GM18861 (cell line): ENCODE measurements at regions not wholly inside any gene's neighbourhood (a gene's known extent, or its start where the extent isn't known, plus 50 kb on each side); places are given as distances from the start of the nearest gene placed in this dataset.
"Not testable (repeated sequence)": the region's sequence is repeated elsewhere in the genome, so short reads cannot be mapped to it uniquely, and the experiment has no call there.

Experiments used
- ATAC-seq: cut with Tn5 transposase; IDR thresholded peaks from one replicate; pipeline ENCODE4 v1.9.1; 2021; ENCODE audit not compliant: unreplicated experiment

DNA sequence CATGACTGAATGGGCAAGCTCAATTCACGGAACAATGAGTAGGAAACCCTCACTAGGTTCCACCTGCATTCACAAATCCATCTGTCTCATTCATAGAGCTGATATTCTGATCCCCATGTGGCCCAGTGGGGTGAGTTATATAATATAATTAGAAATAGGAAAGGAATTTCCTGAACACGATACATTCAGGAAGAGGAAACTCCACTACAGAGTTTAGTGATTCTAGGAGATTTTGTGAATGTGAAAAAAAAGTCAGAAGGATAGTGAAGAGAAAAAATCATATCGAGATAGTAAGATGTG, 471.2 kb downstream of the GASK1B start:
- no peak for ATAC-seq

DNA sequence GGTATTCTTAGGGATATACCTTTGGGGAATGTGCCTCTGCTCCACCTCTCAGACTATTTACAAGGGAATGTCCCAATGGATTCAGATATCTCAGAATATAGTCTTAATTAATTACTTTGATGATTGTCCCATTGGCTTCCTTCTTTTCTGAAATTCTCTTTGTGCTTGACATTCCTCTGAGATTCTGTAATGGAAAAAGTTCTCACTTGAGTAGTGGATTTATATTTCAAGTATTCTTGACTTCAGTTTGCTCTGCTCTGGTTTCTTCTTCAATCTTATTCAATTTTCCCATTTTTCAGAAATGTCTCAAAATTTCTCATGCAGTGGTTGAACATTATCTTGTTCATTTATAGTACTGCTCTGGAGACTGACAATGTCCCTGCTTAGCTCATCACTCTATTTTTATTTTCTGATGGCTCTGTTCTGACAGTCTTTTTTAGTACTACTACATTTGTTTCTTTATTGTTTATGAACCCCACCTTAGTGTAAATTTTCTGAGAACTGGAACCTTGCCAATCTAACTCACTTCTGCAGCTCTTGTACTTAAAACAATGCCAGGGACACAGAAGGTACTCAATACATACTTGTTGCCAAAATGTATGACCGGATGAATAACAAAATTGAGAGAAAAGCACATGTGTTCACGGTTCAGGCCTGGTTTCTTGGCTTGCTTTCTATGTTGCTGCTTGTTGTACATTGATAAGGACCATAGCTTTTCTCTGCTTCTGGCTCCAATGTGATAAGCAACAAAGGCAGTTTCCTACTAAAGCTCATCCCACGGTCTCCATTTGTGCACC, 471.7 kb downstream of the GASK1B start:
- no peak for ATAC-seq

DNA sequence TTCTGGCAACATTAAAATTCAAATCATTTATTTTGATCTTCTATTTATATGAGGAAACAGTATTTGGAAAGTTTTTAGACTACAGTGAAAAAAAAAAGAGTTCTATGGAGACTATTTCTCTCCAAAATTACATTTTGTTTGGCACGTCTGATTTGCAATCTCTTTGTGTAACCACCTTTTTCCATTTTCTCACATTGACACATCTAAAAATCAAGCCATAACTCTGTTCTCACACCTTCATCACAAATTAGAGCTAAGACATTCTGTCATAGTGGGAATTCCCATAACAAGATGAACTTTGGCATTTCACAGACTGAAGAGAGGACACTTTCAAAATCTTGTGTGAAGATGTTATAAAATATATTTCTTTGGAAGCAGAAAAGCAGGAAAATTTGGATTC, 468.9 kb downstream of the GRIA2 start:
- ATAC-seq: no peak

DNA sequence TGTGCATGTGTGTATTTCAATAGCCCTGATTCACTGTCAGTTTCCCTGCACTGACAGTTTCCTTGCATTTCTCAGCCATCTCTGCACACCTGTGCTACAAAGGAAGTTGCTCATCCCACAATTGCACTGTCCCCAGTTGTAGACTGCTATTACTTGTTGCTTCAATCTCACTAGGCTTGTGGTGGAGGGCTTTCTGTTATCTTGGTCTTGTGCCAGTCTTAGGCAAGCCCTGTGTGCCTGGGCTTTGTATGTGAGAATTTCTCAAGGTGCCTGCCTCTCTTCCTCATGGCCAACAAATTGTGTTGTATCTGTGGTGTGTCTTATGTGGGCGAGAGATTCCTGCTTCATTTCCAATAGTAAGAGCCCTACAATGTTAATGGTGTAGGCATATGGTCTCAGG, 467.4 kb downstream of the GRIA2 start:
- no peak for ATAC-seq

DNA sequence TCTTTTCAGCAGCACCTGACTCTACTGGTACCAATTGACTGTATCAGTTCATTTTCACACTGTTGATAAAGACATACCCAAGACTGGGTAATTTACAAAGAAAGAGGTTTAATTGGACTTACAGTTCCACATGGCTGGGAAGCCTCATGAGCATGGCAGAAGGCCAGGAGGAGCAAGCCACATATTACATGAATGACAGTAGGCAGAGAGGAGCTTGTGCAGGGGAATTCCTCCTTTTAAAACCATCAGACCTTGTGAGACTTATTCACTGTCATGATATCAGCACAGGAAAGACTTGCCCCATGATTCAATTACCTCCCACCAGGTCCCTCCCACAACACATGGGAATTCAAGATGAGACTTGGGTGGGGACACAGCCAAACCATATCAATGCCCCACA, 458.8 kb downstream of the GRIA2 start:
- ATAC-seq: not testable (repeated sequence)

DNA sequence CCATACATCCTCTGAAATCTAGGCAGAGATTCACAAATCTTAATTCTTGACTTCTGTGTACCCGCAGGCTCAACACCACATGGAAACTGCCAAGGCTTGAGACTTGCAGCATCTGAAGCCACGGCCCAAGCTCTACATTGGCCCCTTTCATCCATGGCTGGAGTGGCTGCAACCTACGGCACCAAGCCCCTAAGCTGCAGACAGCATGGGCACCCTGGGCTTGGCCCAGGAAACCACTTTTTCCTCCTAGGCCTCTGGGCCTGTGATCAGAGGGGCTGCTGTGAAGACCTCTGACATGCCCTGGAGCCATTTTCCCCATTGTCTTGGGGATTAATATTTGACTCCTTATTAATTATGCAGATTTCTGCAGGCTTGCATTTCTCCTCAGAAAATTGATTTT, 457.9 kb downstream of the GRIA2 start:
- ATAC-seq: no peak

DNA sequence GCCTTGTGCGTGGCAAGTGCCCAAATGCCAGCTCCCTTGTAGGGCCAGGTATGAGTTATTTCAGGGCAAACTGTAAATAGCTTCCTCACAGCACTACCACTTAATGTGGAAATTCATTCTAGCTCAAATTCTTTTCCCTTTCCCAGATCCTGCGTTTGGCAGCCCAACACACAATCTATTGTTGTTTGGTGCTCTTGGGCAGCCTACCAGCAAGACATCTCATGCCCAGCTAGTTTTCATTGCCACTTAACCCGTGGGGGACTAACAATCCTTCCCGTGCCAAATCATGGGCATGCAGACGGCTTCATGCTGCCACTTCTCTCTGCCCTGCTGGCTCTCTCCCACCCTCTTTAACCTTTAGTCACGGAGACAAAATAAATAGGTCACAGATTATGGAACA, 454.2 kb downstream of the GRIA2 start:
- ATAC-seq: no peak

DNA sequence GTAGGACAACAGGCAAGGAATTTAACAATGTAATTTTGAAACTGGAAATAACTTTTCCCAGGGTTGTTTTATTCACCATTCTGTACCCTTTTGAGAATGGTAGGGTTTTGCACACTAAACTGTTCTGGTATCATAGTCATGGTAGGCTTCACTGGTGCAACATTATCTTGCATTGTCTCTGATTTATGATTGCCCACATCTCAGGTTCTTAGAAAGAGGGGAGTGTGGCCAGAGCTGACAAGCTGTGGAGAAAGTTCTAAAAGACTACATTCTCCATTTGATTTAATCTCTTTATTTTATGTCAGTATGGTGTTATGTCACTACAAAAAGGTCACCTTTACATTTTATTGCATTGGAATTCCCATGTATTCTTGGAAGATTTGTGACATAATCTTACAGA, 447.3 kb downstream of the GRIA2 start:
- no peak for ATAC-seq

DNA sequence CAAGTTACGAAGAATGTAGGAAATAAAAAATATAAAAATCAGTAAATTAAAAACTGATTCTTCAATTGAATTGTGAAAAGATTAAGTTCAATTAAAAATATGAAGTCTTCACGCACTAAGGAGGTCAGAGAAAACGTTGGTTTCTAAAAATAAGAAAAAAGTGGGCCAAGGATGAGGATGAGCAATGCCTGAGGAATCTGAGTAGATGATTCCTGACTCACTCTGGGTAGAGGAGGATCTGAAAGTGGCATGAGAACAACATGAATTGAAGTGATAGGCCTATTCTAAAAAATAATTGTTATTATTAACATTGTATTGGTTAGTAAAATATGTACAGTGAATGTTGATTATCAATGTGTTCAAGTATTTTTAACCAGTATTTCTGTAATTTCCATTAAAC, 444.2 kb downstream of the GRIA2 start:
- ATAC-seq: no peak

DNA sequence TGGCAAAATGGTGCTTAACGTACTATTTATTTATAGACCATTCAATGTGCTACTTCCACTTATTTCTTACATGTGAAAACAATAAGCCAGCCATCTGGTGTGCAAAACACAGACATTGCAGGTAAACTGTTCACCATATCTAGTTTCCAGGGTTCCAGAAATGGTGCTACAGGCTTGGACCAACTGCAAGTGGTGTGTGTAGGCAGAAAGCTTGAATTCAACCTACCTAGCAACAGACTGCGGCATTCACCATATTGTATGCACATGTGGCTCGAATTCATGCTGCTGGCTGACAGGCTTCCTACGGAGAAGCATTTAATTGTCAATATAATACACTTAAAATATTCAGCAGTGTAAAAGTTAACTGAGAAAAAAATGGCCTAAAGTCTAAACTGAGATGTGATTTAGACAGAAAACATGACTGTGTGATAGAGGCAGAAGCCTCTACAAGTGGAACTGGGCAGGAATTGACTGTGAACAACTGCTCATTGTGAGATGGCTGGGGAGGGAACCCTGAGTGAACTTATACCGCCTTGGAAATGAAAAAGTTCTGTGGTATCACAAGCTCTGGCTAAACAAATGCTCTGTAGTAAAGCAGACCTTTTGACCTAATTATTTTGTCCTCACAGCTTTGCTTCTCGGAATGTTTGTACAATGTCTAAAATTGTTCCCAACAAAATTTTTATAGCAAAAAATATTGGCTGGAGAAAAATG, 434.7 kb downstream of the GRIA2 start:
- ATAC-seq: no peak

DNA sequence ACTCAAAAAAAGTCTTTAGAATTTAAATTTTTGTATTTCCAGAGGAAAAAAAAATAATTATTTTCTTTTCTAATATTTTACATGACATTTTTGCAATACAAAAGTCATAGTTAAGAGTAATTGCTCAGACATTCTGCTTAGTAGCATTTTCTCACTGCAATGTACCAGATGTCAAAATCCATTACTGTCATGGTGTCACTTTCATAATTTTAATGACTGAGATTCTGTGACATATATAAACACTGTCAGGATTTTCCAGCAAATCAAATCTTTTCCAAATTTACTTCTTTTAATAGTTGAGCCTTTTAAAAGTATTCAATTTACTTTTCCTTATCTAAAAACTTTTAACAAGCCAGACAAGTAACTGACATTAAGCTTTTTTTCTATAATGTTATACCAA, 422.7 kb downstream of the GRIA2 start:
- no peak for ATAC-seq

DNA sequence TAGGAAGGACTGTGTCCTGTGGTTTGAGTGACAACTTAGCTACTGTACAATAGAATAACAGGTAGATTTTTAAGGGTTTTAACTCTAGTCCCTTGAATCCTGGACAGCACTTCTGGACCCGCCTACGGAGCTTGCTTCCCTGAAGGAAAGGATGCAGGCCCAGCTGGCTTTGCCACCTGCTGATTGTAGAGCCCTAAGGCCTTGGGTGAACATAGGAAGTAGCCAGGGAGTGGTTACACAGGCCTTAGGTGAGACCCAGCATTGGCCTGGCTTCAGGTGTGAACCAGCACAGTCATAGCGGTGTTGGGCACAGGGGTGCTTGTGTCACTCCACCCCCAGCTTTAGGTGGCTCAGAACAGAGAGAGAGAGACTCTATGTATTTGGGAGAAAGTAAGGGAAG, 413.5 kb downstream of the GRIA2 start:
- ATAC-seq: no peak

DNA sequence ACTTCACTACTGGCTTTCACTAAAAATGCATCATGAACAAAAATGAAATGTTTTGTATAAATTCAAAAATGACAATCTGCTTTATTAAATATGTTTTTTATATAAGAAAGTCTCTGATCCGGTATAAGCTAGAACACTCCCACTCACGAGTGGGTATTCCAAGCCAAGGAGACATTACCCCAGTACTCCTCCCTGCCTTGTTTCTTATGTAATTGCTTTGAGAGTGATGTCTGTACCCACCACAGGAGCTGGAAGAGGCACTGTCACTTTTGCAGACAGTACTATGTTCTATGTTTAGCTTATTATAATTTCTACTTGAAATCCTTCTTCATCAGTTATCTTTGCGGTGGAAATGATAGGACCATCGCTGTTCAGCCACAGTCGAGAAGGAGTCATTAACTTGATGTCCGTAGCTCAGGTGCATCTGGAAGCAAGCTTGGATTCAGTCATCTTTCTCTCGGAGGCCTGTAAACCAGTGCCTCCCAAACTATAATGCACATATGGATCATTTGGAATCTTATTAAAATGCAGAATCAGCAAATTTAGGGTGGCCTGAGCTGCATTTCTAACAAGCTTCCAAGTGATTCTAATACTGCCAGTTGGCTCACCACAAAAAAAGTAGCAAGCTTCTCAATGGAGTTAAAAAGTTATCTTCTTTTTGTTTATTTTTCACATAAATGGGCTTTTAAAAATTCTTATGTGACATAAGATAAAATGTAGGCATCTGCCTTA, 396.4 kb downstream of the GRIA2 start:
- no peak for ATAC-seq

DNA sequence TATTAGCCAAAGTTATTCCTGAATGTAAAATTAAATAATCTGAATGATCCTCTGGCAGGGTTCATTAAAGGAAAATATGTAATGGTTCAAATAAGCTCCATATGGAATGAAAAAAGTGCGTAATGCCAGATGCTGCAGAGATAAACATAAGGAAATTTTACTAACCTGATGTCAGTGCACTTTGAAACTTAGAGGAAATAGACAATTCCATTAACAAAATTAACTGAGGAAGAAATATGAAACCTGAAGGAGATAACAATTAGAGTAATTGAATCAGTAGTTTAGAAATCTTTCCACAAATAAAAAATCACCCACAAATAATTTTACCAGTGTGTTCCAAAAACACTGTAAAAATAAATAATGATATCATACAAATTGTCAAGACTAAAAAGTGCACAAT, 387.5 kb downstream of the GRIA2 start:
- ATAC-seq: no peak

DNA sequence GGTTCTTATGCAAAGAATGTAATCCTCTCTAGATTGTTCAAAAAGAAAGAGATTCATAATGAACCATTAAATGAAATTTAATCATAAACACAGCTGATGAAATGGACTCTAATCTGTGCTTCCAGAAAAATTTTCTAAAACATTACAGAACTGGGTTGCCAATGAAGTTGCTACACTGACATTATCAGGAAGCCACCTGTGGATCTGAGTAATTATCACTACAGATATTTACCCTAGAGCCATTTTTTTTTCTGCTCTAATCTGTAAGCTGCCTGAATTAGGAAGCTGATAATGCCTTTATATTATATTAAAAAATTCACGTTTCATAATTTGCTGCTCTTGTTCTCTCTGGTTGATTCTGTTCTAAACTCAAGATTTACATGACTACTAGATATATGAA, 380.1 kb downstream of the GRIA2 start:
- no peak for ATAC-seq

DNA sequence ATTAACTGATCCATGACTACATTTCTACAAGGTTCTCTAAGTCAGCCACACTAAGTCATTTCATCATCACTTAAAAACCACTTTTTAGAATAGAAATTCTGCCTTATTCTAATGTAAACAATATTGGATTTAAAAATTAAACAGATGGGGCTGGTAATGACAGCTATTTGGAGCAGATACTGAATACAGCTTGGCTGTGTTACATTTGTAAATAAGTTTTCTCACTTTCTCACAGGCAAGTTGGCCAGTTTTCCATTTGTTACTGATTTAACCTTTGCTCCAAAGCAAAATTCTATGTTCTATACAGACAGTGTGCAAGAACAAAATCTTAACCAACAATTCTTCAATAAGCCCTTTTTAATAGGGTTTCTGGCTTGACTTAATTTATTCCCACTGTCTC, 370.7 kb downstream of the GRIA2 start:
- no peak for ATAC-seq

DNA sequence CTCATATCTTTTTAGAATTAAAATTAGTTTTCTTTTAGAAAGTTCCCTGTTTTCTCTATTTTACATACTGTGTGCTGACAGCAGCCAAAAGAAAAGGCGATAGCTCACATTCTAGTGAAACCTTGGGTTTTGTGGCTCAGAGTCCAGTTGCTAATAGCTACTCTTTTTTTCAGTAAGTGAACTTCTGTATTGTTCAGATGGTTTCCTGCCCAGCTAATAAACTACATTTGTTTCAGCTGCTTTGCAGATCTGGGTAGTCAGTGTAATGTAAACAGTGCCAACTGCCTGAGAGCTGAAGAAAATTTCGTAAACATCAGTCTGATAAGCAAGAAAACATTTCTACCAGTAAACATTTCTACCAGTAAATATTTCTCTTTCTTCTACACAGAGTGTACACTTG, 370.2 kb downstream of the GRIA2 start:
- no peak for ATAC-seq

DNA sequence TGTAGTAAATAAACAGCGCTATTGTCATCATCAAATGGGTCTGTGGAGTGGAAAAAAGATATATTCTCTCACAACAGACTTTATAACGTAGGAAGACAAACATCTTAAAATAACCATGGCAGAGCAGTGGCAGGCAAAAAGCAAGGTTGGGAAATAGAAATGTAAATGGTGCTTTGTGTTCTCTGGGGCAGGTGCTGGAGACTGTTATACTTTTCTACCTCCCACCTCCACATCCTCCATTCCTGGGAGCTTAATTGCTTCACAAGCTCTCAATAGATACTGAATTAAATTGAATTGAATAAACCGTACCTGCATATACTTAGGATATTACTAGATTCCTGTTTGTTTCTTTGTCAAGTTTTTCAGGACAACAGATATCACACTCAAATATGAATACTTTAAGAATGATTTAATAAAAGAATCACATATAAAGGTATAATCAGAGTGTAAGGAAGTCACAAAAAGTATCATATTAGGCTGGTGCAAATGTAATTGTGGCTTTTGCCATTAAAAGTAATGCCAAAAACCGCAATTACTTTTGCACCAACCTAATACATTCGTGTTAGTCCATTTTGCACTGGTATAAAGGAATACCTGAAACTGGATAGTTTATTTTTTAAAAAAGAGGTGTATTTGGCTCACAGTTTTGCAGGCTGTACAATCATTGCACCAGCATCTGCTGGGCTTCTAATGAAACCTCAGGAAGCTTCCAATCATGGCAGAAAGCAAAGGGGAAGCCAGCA, 367.3 kb downstream of the GRIA2 start:
- no peak for ATAC-seq

DNA sequence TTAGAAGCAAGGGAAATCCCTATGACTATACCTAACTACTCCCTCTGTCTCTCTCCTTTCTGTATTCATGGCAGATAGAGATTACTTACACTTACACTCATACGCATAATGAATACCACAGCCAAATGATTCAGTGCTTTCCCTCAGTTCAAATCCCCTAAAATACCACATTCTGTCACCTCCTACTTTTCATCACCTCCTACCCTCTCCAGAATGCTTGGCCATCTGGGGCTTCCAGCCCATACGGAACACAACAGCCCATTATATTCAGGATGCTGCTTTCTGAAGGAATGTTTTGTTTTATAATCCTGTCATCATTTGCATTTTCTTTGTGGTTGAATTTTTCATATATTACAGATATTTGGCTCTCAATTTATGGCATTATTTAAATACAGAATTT, 361.6 kb downstream of the GRIA2 start:
- no peak for ATAC-seq

DNA sequence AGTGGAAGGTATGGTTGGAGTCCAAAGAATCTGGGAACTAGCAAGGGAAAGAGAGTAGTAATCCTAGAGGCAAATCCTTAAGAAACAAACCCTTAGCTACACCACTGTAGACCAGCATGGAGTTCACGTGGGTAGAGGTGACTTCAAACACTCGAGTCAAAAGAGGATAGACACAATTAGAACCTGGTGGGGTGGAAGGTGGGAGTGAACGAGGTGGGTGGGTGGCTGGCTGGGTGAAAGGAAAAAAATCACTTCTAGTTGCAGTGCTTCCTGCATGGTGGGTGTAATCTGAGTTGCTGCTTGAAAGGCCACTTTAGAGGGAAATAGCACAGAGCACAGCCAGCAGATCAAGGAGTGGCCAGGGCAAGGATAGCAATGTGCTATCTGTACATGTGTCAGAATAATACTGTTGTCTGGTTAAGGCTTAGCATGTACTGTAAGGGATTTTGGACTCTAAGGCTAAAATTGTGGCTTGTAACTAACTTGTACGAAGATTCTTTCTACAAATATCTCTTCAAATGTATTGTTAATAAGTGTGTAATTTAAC, 356.2 kb downstream of the GRIA2 start:
- ATAC-seq: no peak

DNA sequence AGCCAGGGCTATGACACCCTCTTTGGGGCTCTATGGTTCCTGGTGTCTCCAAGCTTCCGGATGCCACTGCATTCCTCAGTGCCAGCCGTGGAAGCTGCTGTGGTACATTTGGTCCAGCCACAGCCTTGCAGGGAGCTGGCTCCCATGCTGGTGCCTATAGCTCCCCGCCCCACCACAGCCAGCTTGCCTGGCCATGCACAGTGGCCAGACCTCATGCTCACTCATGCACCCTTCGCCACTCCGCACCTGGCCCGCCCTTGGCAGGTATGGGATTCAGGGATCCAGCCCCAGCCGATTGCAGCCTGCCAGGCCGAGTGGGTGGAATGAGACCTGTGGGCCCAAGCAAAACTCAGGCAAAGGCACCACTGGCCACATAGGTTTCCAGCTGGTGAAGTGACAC, 354.8 kb downstream of the GRIA2 start:
- no peak for ATAC-seq
